ENCODE measurements at regions not wholly inside any gene's neighbourhood (a gene's known extent, or its start where the extent isn't known, plus 50 kb on each side); places are given as distances from the start of the nearest gene placed in this dataset.

DNA sequence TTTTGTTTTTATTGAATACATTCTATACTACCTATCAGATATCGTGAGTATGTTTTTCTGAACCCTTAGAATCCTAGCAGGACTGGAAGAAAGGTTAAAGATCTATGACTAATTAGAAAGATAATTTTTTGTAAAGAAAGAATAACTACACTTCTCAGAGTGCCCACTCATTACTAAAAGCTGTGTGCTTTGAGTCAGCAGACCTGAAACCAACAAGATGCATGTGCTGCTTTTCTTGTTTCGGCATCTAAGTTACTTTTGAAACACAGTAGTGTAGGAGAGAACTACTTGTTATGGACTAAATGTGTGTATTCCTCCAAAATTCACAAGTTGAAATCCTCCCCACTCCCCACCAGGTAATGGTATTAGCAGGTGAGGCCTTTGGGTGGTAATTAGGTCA lies 127.8 kb upstream of the ESRRG start:
- H3K4me3 ChIP-seq = no peak overlapping the region

DNA sequence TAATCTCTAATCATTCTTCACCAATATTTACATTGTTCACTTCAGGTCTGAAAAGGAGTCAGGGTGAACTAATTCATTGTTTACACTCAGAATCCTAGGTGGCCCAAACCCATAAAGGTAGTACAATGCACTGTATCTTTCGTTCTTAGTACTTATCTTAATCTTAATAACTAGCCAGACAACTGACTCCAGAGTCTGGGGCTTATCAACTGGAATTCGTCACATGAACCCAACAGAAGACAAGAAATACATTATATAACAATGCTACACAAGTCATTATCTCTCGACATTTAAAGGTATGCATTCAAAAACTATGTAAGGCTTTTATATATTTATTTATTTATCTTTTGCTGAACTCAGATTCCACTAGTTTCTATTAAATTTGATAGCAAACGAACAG lies 125.9 kb upstream of the ESRRG start:
- H3K4me3 ChIP-seq = no peak overlapping the region

More for the DNA sequence above, 127.8 kb upstream of the ESRRG start:
- no peaks in the 10 kb centered on the region for H3K36me3 ChIP-seq
- H3K4me1 ChIP-seq = no peaks in the 10 kb centered on the region
- no peak for TF ChIP-seq CTCF (IDR thresholded peaks at IDR 0.05)
- TF ChIP-seq POLR2A (IDR thresholded peaks at IDR 0.05) = no peak
- H3K27me3 ChIP-seq = no peaks in the 10 kb centered on the region
- no peak overlapping the region for H3K27ac ChIP-seq
- DNase-seq = no peak
- H3K9me3 ChIP-seq = no peaks in the 10 kb centered on the region

DNA sequence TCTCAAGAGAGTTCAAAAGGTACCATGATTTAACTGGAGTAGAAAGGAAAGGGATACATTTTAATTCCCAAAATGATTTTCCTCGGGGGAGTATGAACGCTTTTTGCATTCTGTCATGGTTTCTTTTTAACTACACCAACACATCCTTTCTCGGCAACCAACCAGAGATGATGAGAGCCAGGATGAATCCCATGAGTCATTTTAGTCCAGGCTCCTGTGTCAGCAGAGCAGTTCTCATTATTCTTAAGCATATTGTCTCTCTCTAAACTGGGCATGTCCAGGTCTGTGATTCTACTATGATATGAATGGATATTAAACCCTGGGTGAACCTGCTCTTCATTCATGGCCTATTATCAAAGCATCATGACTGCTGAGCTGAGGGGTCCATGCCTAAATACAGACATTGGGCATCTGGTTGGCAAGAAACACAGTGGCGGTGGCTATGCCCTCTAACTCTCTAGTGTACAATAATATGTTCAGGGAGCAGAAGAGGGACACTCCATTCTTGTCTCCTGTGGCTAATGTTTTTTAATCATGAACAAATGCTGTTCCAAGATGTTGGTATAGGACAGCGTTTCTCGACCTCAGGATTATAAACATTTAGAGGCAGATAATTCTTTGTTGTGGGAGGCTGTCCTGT lies 124.3 kb upstream of the ESRRG start:
- H3K36me3 ChIP-seq = no peaks in the 10 kb centered on the region
- H3K27ac ChIP-seq = no peak overlapping the region
- H3K27me3 ChIP-seq = no peaks in the 10 kb centered on the region
- no peaks in the 10 kb centered on the region for H3K4me1 ChIP-seq
- no peak overlapping the region for H3K4me3 ChIP-seq
- no peak for TF ChIP-seq CTCF (IDR thresholded peaks at IDR 0.05)
- TF ChIP-seq POLR2A (IDR thresholded peaks at IDR 0.05) = no peak
- no peaks in the 10 kb centered on the region for H3K9me3 ChIP-seq
- no peak for DNase-seq

More for the DNA sequence above, 125.9 kb upstream of the ESRRG start:
- Histone ChIP-seq H3K4me1 (no peaks in the 10 kb centered on the region), H3K36me3 (no peaks in the 10 kb centered on the region), H3K9me3 (no peaks in the 10 kb centered on the region), H3K27me3 (no peaks in the 10 kb centered on the region), H3K27ac (no peak overlapping the region)
- TF ChIP-seq CTCF (IDR thresholded peaks at IDR 0.05) = no peak
- no peak for TF ChIP-seq POLR2A (IDR thresholded peaks at IDR 0.05)
- DNase-seq = no peak

GRCh38 chr1:216846339-216846738 lies 123.1 kb upstream of the ESRRG start:
- no peak for DNase-seq
- Histone ChIP-seq H3K27me3 (no peaks in the 10 kb centered on the region), H3K9me3 (no peaks in the 10 kb centered on the region), H3K4me1 (no peaks in the 10 kb centered on the region), H3K27ac (no peak overlapping the region), H3K36me3 (no peaks in the 10 kb centered on the region), H3K4me3 (no peak overlapping the region)
- TF ChIP-seq POLR2A (IDR thresholded peaks at IDR 0.05) (no peak), CTCF (IDR thresholded peaks at IDR 0.05) (no peak)

DNA sequence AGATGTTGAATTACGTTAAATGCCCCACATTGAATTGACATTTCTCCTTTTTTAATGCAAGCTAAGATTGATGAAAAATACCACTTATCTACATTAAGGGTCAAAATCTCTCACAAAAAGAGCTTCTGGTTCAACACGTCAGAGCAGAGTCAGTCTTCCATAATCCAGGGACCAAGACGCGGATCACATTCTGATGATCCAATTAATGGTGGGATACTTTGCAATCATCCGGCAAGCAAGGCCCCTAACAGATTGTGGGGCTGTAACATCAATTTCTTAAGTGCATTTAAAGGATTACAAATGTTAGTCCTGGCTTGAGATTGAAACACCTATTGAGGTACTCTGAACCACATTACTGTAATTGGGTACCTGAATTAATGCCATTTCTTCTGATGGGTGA lies 120.2 kb upstream of the ESRRG start:
- DNase-seq = no peak
- Histone ChIP-seq H3K4me1 (no peaks in the 10 kb centered on the region), H3K36me3 (no peaks in the 10 kb centered on the region), H3K27ac (no peak overlapping the region), H3K27me3 (no peaks in the 10 kb centered on the region), H3K9me3 (no peaks in the 10 kb centered on the region), H3K4me3 (no peak overlapping the region)
- TF ChIP-seq CTCF (IDR thresholded peaks at IDR 0.05) (no peak), POLR2A (IDR thresholded peaks at IDR 0.05) (no peak)

GRCh38 chr1:216841165-216841564 lies 117.9 kb upstream of the ESRRG start:
- Histone ChIP-seq H3K4me1 (no peaks in the 10 kb centered on the region), H3K27ac (no peak overlapping the region), H3K27me3 (no peaks in the 10 kb centered on the region), H3K4me3 (no peak overlapping the region), H3K36me3 (no peaks in the 10 kb centered on the region), H3K9me3 (no peaks in the 10 kb centered on the region)
- DNase-seq = no peak
- no peak for TF ChIP-seq POLR2A (IDR thresholded peaks at IDR 0.05)
- no peak for TF ChIP-seq CTCF (IDR thresholded peaks at IDR 0.05)
